ENCODE measurements at regions not wholly inside any gene's neighbourhood (a gene's known extent, or its start where the extent isn't known, plus 50 kb on each side); places are given as distances from the start of the nearest gene placed in this dataset.
A peak's percentile ranks its signal among the peaks of the same experiment; 100 is the strongest.

DNA sequence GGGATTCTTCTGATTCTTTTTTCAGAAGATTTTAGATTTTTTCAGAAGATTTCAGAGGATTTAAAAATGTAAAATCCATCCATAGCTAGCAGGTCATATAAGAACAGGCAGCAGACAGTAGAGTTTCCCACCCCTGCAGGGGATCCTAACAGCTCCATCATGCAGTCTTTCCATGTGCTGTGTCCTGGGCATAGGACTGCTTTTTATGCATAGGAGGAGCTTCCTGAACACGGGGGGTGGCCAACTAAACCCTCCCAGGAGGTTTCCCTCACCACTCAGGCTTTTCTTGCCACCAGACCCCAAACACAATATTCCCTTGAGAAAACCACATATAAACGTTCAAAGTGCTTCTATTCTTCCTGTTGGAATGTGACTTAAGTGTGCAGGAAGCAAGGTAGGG lies 90.1 kb upstream of the TNR start:
- TF ChIP-seq Cebpa-rat (IDR thresholded peaks at IDR 0.05): no peak
- peaks cover 21% of the 10 kb centered on the region; the same call in 1 of the 2 replicates for H3K9me3 ChIP-seq
- no peak overlapping the region for H3K27ac ChIP-seq
- peaks cover 13% of the 10 kb centered on the region for H3K4me1 ChIP-seq
- H3K4me2 ChIP-seq: peak overlapping the region; percentile 18; the same call in 1 of the 2 replicates
- no peaks in the 10 kb centered on the region for H3K36me3 ChIP-seq
- H4K20me1 ChIP-seq: no peaks in the 10 kb centered on the region
- no peak overlapping the region for H3K4me3 ChIP-seq
- no peak overlapping the region for H3K9ac ChIP-seq
- no peaks in the 10 kb centered on the region for H3K27me3 ChIP-seq

- Histone ChIP-seq H4K20me1 (no peaks in the 10 kb centered on the region), H3K4me2 (no peak overlapping the region), H3K9ac (no peak overlapping the region), H3K4me3 (no peak overlapping the region), H3K36me3 (no peaks in the 10 kb centered on the region), H3K27me3 (no peaks in the 10 kb centered on the region), H3K27ac (no peak overlapping the region), H3K9me3 (peaks cover 29% of the 10 kb centered on the region), H3K4me1 (peaks cover 13% of the 10 kb centered on the region)
- no peak for TF ChIP-seq Cebpa-rat (IDR thresholded peaks at IDR 0.05)
Measured at GRCh38 chr1:175830500-175830899, 87.1 kb upstream of the TNR start.

DNA sequence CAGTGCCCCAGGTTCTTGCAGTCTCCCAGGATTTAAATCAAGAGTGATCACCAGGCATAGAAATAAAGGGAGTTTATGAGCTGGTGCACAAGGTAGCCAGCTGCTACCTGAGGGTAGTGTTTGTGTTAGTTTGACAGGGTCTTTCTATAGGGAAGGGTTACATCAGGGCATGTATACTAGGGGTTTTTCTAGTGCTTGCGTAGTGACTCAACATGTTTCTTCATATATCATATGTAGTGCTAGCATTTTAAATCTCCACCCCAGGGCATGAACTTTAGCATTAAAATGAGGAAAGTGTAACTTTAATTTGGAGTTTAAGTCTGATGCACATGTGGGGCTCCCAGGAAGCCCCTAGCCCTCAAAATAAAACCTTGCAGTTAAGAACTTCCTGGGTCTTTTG lies 86.5 kb upstream of the TNR start:
- no peaks in the 10 kb centered on the region for H3K27me3 ChIP-seq
- H3K9me3 ChIP-seq: peaks cover 29% of the 10 kb centered on the region
- no peaks in the 10 kb centered on the region for H4K20me1 ChIP-seq
- H3K4me1 ChIP-seq: peaks cover 13% of the 10 kb centered on the region
- H3K27ac ChIP-seq: no peak overlapping the region
- H3K4me2 ChIP-seq: no peak overlapping the region
- no peak overlapping the region for H3K9ac ChIP-seq
- TF ChIP-seq Cebpa-rat (IDR thresholded peaks at IDR 0.05): no peak
- H3K4me3 ChIP-seq: no peak overlapping the region
- H3K36me3 ChIP-seq: no peaks in the 10 kb centered on the region

DNA sequence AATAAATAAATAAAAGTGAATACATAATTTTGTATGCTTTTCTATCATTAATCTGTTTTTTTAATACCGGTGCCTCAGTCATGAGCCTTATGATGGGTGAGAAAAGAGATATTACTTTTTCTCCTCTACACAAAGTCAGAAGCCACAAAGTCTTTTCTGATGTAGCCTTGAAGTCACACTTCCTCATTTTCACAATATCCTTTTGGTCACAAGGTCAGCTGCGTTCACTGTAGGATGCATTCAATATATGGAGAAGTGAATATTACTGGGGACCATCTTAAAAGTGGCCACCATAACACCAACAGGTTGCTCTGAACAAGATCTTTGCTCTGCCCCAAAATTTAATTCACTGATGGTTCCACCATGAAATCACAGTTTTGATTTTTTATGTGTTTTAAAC lies 83.3 kb upstream of the TNR start:
- Histone ChIP-seq H3K4me2 (no peak overlapping the region), H4K20me1 (no peaks in the 10 kb centered on the region), H3K4me1 (no peaks in the 10 kb centered on the region), H3K27me3 (no peaks in the 10 kb centered on the region), H3K36me3 (no peaks in the 10 kb centered on the region), H3K4me3 (no peak overlapping the region), H3K9me3 (peaks cover 17% of the 10 kb centered on the region), H3K9ac (no peak overlapping the region), H3K27ac (no peak overlapping the region)
- TF ChIP-seq Cebpa-rat (IDR thresholded peaks at IDR 0.05): no peak

- H3K4me1 ChIP-seq: no peaks in the 10 kb centered on the region
- no peak overlapping the region for H3K4me2 ChIP-seq
- H3K27ac ChIP-seq: no peak overlapping the region
- H3K9me3 ChIP-seq: peaks cover 14% of the 10 kb centered on the region
- H3K36me3 ChIP-seq: no peaks in the 10 kb centered on the region
- H3K9ac ChIP-seq: no peak overlapping the region
- no peak for TF ChIP-seq Cebpa-rat (IDR thresholded peaks at IDR 0.05)
- H3K4me3 ChIP-seq: no peak overlapping the region
- no peaks in the 10 kb centered on the region for H4K20me1 ChIP-seq
- H3K27me3 ChIP-seq: no peaks in the 10 kb centered on the region
Measured at GRCh38 chr1:175824079-175824478, 80.7 kb upstream of the TNR start.

GRCh38 chr1:175823406-175823805 lies 80.0 kb upstream of the TNR start:
- no peaks in the 10 kb centered on the region for H3K27me3 ChIP-seq
- H3K4me1 ChIP-seq: no peaks in the 10 kb centered on the region
- no peaks in the 10 kb centered on the region for H4K20me1 ChIP-seq
- H3K9me3 ChIP-seq: peaks cover 8% of the 10 kb centered on the region
- no peak overlapping the region for H3K4me2 ChIP-seq
- no peak overlapping the region for H3K4me3 ChIP-seq
- no peaks in the 10 kb centered on the region for H3K36me3 ChIP-seq
- TF ChIP-seq Cebpa-rat (IDR thresholded peaks at IDR 0.05): no peak
- H3K27ac ChIP-seq: no peak overlapping the region
- no peak overlapping the region for H3K9ac ChIP-seq

DNA sequence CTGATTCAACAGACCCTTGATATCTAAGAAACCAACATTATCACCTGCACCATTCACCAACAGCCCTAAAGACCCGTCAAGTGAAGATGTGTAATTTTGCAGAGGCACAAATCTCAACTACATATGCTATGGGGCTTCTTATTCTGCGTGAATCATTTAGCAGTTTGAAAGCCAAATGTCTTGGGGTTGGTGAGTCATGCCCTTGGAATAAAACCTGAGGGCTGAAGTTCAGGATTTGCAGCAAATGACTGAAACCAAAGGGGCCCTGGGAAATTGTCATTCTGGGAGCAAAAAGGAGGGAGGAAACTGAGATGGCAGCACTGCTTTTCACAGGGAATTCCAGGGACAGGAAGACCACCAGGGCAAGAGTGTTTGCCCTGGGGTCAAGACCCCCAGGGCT lies 79.2 kb upstream of the TNR start:
- Histone ChIP-seq H3K4me2 (no peak overlapping the region), H3K36me3 (no peaks in the 10 kb centered on the region), H3K27me3 (no peaks in the 10 kb centered on the region), H3K4me3 (no peak overlapping the region), H3K27ac (no peak overlapping the region), H3K9me3 (no peaks in the 10 kb centered on the region), H4K20me1 (no peaks in the 10 kb centered on the region), H3K9ac (no peak overlapping the region), H3K4me1 (no peaks in the 10 kb centered on the region)
- TF ChIP-seq Cebpa-rat (IDR thresholded peaks at IDR 0.05): no peak

DNA sequence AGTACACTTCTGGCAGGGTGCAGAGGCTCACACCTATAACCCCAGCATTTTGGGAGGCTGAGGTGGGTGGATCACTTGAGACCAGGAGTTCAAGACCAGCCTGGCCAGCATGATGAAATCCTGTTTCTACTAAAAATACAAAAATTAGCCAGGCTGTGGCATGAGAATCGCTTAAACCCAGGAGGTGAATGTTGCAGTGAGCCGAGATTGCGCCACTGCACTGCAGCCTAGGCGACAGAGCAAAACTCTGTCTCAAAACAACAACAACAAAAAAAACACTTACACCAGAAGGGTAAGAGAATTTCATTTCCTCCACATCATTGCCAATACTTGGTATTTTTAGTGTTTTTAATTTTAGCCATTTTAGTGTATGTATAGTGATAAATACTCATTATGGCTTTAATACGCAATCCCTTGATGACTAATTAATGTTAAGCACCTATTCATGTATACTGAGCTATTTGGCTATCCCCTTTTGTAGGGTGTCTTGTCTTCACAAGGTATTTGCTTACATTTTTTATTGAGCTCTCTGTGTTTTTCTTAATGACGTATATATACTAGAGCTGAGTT lies 77.1 kb upstream of the TNR start:
- Histone ChIP-seq H3K27ac (no peak overlapping the region), H3K36me3 (no peaks in the 10 kb centered on the region), H3K4me3 (no peak overlapping the region), H3K9ac (no peak overlapping the region), H3K4me2 (no peak overlapping the region), H4K20me1 (no peaks in the 10 kb centered on the region), H3K4me1 (no peaks in the 10 kb centered on the region), H3K9me3 (no peaks in the 10 kb centered on the region), H3K27me3 (no peaks in the 10 kb centered on the region)
- TF ChIP-seq Cebpa-rat (IDR thresholded peaks at IDR 0.05): no peak

DNA sequence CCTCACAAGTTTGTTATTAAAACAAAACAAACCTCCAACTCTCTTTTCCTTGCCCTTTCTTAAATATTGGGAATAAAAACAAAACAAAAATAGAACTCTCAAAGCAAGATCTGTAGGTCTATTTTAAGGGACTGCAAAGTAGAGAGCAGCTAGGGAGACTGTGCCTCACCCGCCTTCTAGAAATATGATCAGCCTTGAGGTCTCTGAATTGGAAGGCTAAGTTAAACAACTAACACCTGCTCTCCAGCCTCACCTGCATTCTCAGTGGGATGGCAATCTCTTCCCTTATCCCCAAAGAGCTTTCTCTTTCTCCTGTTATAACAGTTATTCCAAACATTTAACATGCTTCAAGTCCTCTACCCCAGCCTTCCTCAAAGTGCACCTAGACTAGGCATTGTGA lies 75.5 kb upstream of the TNR start:
- Histone ChIP-seq H3K9ac (no peak overlapping the region), H3K27ac (no peak overlapping the region)
- TF ChIP-seq Cebpa-rat (IDR thresholded peaks at IDR 0.05): no peak

GRCh38 chr1:175817445-175817844 lies 74.0 kb upstream of the TNR start:
- H3K4me3 ChIP-seq: no peak overlapping the region
- H3K36me3 ChIP-seq: no peaks in the 10 kb centered on the region
- H4K20me1 ChIP-seq: no peaks in the 10 kb centered on the region
- H3K27ac ChIP-seq: no peak overlapping the region
- no peak overlapping the region for H3K9ac ChIP-seq
- no peak overlapping the region for H3K4me2 ChIP-seq
- H3K27me3 ChIP-seq: no peaks in the 10 kb centered on the region
- no peak for TF ChIP-seq Cebpa-rat (IDR thresholded peaks at IDR 0.05)
- no peaks in the 10 kb centered on the region for H3K4me1 ChIP-seq
- H3K9me3 ChIP-seq: no peaks in the 10 kb centered on the region

More for the DNA sequence above, 75.5 kb upstream of the TNR start:
- H3K4me1 ChIP-seq: no peaks in the 10 kb centered on the region
- H3K4me3 ChIP-seq: no peak overlapping the region
- H3K36me3 ChIP-seq: no peaks in the 10 kb centered on the region
- H3K4me2 ChIP-seq: no peak overlapping the region
- no peaks in the 10 kb centered on the region for H3K27me3 ChIP-seq
- H3K9me3 ChIP-seq: no peaks in the 10 kb centered on the region
- H4K20me1 ChIP-seq: no peaks in the 10 kb centered on the region

DNA sequence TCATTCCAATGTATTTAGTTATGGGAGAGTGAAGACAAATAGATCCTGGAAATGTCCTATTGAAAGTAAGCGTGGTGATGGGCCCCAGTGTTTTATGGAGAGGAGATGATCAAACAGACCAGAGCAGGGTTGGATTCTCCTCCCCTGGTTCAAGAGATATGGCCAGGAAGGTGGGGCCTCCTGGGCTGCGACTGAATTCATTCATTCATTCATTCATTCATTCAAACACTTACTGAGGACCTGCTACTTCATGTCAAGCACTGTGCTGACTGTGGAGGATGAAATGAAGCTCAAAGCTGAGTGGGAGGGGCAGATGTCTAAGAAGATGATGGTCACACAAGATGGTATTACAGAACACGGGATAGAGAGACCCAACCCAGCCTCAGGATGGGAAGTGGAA lies 71.5 kb upstream of the TNR start:
- no peaks in the 10 kb centered on the region for H3K4me1 ChIP-seq
- H3K4me3 ChIP-seq: no peak overlapping the region
- no peaks in the 10 kb centered on the region for H3K27me3 ChIP-seq
- no peak overlapping the region for H3K9ac ChIP-seq
- no peaks in the 10 kb centered on the region for H3K9me3 ChIP-seq
- H3K27ac ChIP-seq: no peak overlapping the region
- H3K4me2 ChIP-seq: no peak overlapping the region
- no peaks in the 10 kb centered on the region for H3K36me3 ChIP-seq
- TF ChIP-seq Cebpa-rat (IDR thresholded peaks at IDR 0.05): no peak
- no peaks in the 10 kb centered on the region for H4K20me1 ChIP-seq
